Transverse colon (tissue), 4 donors: ENCODE measurements at regions not wholly inside any gene's neighbourhood (a gene's known extent, or its start where the extent isn't known, plus 50 kb on each side); places are given as distances from the start of the nearest gene placed in this dataset.

Experiments
- DNase-seq: peaks from one replicate; pipeline ENCODE4 v3.0.0-alpha.2; 2019
- H3K27ac ChIP-seq, 4 donors: fragments of 200-600 bp; sonication (generic); 2 replicates each; pipeline ENCODE4 v1.5.1; 2016 to 2018; ENCODE audit warnings: inconsistent platforms in 4 of 4
- H3K27me3 ChIP-seq: fragments of 200-600 bp; sonication (generic); 2 replicates; pipeline ENCODE4 v1.5.1; 2017; ENCODE audit warnings: inconsistent platforms
- H3K36me3 ChIP-seq, 4 donors: fragments of 200-600 bp; sonication (generic); 2 replicates each; pipeline ENCODE4 v1.5.1; 2017 to 2019; ENCODE audit warnings: inconsistent platforms in 4 of 4
- H3K4me1 ChIP-seq, 4 donors: fragments of 200-600 bp; sonication (generic); 2 replicates each; pipeline ENCODE4 v1.5.1; 2017 to 2020; ENCODE audit warnings: inconsistent platforms in 4 of 4
- H3K4me3 ChIP-seq, 4 donors: fragments of 200-600 bp; sonication (generic); 1 replicate in 1 of 4; 2 replicates in 3 of 4; pipeline versions ENCODE4 v1.5.1 to v1.6.1; 2017 to 2019; ENCODE audit warnings: inconsistent platforms in 4 of 4
- H3K9me3 ChIP-seq, 2 donors: fragments of 200-600 bp; sonication (generic); 2 replicates each; pipeline ENCODE4 v1.5.1; 2017 to 2019; ENCODE audit warnings: inconsistent platforms in 2 of 2
- EP300 ChIP-seq: sonication (generic); formaldehyde crosslinking; IDR thresholded peaks from one replicate; pipeline ENCODE4 v1.6.1; 2017; ENCODE audit warnings: antibody characterized with exemption, low read depth
- POLR2A ChIP-seq: fragments of 450-650 bp; IDR thresholded peaks from one replicate; pipeline ENCODE4 v1.6.1; 2016; ENCODE audit warnings: antibody characterized with exemption, mild to moderate bottlenecking, moderate library complexity
- POLR2AphosphoS5 ChIP-seq, 3 donors: sonication (generic); formaldehyde crosslinking; IDR thresholded peaks; one replicate each; pipeline ENCODE4 v1.6.1; 2016; ENCODE audit warnings: antibody characterized with exemption in 3 of 3
- WGBS, 2 donors: methylation state at CpG; one replicate each; pipeline ENCODE4 v1.1.5; 2018; ENCODE audit warnings: low coverage in 1 of 2; 5-methylcytosine and 5-hydroxymethylcytosine counted together
- in situ Hi-C, 4 donors: fragments of 200-750 bp; cut with MboI; loops; one replicate each; pipeline versions ENCODE4 v1.15.0 to v1.15.1; 2017; ENCODE audit warnings: low sequenced_read_pairs in 3 of 4, low pct_ligation_motif_present in 1 of 4, low pct_unique_long_range_greater_than_20kb in 1 of 4
- intact Hi-C: fragments of 100-400 bp; cut with DNase I; formaldehyde crosslinking; loops from one replicate; pipeline ENCODE4 v1.15.1; 2023; ENCODE audit warnings: low total_unique reads
- TF ChIP-seq, protein P1 (sequence below), 5 experiments: fragments of 200-600 bp in 3 of 5; fragments of 450-650 bp in 2 of 5; sonication (generic) in 3 of 5; IDR thresholded peaks; 1 replicate in 2 of 5; 2 replicates in 3 of 5; pipeline ENCODE4 v1.5.1; 2016 to 2017; ENCODE audit warnings: antibody characterized with exemption in 5 of 5, inconsistent platforms in 3 of 5, mild to moderate bottlenecking in 2 of 5, moderate library complexity in 1 of 5

- intact Hi-C loops = no loop called here
- WGBS, 2 donors = 83 to 86% methylated on average over 1 to 2 of the region's 2 CpGs
- Histone ChIP-seq H3K4me3 (no peak overlapping the region), H3K27me3 (no peaks in the 10 kb centered on the region), H3K36me3 (no peaks in the 10 kb centered on the region), H3K4me1 (no peaks in the 10 kb centered on the region), H3K9me3 (no peaks in the 10 kb centered on the region), H3K27ac (no peak overlapping the region)
- TF ChIP-seq EP300 (no peak), POLR2AphosphoS5 (IDR thresholded peaks at IDR 0.05) (no peak), POLR2A (no peak)
- TF ChIP-seq, protein P1, sequence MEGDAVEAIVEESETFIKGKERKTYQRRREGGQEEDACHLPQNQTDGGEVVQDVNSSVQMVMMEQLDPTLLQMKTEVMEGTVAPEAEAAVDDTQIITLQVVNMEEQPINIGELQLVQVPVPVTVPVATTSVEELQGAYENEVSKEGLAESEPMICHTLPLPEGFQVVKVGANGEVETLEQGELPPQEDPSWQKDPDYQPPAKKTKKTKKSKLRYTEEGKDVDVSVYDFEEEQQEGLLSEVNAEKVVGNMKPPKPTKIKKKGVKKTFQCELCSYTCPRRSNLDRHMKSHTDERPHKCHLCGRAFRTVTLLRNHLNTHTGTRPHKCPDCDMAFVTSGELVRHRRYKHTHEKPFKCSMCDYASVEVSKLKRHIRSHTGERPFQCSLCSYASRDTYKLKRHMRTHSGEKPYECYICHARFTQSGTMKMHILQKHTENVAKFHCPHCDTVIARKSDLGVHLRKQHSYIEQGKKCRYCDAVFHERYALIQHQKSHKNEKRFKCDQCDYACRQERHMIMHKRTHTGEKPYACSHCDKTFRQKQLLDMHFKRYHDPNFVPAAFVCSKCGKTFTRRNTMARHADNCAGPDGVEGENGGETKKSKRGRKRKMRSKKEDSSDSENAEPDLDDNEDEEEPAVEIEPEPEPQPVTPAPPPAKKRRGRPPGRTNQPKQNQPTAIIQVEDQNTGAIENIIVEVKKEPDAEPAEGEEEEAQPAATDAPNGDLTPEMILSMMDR (IDR thresholded peaks at IDR 0.05) = no peak
- in situ Hi-C loops = loop anchor here in 1 of 4 donors (10.0 kb wide), 1 partner anchor 138 kb away; no protein-coding TSS in a partner anchor
- DNase-seq = no peak
Measured at GRCh38 chr2:105502625-105503334, 103.9 kb upstream of the FHL2 start.

GRCh38 chr2:105498281-105498846 lies 99.5 kb upstream of the FHL2 start:
- Histone ChIP-seq H3K27ac (no peak overlapping the region), H3K27me3 (no peaks in the 10 kb centered on the region), H3K4me1 (peaks cover 0 to 9% (median 3%) of the 10 kb centered on the region in 4 donors), H3K9me3 (no peaks in the 10 kb centered on the region), H3K4me3 (no peak overlapping the region), H3K36me3 (no peaks in the 10 kb centered on the region)
- no peak for DNase-seq
- in situ Hi-C loops (no loop called here), intact Hi-C loops (no loop called here)
- 80% methylated on average over 5 of the region's 5 CpGs; no CpG with 5 or more reads in 1 of the 2 donors for WGBS, 2 donors
- TF ChIP-seq POLR2AphosphoS5 (IDR thresholded peaks at IDR 0.05) (no peak), EP300 (no peak), POLR2A (no peak)
- TF ChIP-seq, protein P1 (IDR thresholded peaks at IDR 0.05) = no peak

DNA sequence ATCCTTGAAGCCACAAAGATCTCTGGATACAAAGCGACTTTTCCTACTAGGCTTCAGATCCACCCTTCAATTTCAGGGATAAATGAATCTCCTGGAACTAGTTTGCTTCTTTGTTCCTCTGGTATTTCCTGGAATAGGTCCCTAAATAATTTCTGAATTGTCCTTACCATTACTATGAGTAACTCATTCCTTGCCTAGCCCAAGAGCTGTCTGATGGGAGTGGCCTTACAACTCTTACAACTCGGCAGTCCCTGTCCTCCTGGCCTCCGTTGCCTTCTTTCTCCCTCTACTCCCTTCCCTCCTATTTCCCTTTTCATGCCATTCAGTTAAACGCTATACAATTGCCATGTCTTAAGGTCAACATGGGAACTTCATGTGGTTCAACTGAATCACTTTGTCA lies 98.2 kb upstream of the FHL2 start:
- no peaks in the 10 kb centered on the region for H3K27me3 ChIP-seq
- intact Hi-C loops = no loop called here
- H3K4me1 ChIP-seq = peaks cover 0 to 9% (median 3%) of the 10 kb centered on the region in 4 donors
- DNase-seq = no peak
- no peak overlapping the region for H3K27ac ChIP-seq
- H3K4me3 ChIP-seq = no peak overlapping the region
- in situ Hi-C loops = no loop called here
- peaks cover 5 to 7% of the 10 kb centered on the region in 2 donors for H3K9me3 ChIP-seq
- WGBS, 2 donors = 87 to 89% methylated on average over 2 to 4 of the region's 4 CpGs
- H3K36me3 ChIP-seq = no peaks in the 10 kb centered on the region
- no peak for TF ChIP-seq POLR2A
- TF ChIP-seq, protein P1 (IDR thresholded peaks at IDR 0.05) = no peak
- no peak for TF ChIP-seq EP300
- no peak for TF ChIP-seq POLR2AphosphoS5 (IDR thresholded peaks at IDR 0.05)

DNA sequence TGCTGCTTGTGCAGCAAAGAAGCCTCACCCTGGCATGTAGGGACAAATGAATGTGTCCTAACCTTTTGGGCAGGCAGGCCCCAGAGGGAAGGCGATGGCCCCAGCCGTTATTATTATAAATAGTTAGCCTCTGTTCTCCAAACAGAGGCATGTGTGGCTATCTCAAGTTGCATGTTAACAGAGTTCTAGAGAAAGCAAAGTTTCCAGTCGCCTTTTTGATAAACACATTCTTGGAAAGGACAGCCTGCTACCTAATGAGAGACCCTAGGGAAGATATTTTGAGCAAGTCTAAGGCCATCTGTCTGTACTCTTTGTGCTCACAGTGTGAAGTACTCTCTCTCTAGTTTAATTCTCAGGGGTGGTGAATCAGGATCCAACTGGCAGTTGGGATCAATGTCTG lies 97.4 kb upstream of the FHL2 start:
- Histone ChIP-seq H3K36me3 (no peaks in the 10 kb centered on the region), H3K4me1 (peaks cover 0 to 14% (median 3%) of the 10 kb centered on the region in 4 donors), H3K4me3 (no peak overlapping the region), H3K9me3 (peaks cover 5 to 9% of the 10 kb centered on the region in 2 donors), H3K27ac (no peak overlapping the region), H3K27me3 (no peaks in the 10 kb centered on the region)
- no peak for TF ChIP-seq POLR2AphosphoS5 (IDR thresholded peaks at IDR 0.05)
- TF ChIP-seq, protein P1 (IDR thresholded peaks at IDR 0.05) = no peak
- TF ChIP-seq EP300 = no peak
- TF ChIP-seq POLR2A = no peak
- no peak for DNase-seq
- WGBS, 2 donors = 66% methylated on average over 3 of the region's 3 CpGs; no CpG with 5 or more reads in 1 of the 2 donors
- in situ Hi-C loops (no loop called here), intact Hi-C loops (no loop called here)
